ENCODE measurements at regions not wholly inside any gene's neighbourhood (a gene's known extent, or its start where the extent isn't known, plus 50 kb on each side); places are given as distances from the start of the nearest gene placed in this dataset.

DNA sequence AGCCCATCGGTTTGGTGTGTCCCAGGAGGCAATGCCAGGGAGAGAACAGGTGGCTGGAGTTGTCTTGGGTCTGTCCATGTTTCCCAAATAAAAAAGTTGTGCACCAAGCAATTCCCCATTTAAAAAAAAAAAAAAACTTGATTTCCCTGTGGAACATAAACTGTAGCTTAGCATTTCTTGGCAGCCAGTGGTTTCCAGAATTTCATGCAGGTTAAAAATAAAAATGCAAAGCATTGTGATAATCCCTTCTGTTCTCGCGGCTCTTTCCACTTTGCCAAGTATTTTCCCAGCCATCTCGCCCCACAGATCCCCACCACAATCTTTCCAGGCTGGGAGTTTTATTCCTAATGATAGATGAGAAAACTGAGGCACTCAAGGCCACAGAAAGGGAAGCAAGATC, 51.4 kb upstream of the MSX1 start:
- peaks cover 77% of the 10 kb centered on the region for H3K4me1 ChIP-seq
- H4K20me1 ChIP-seq = no peaks in the 10 kb centered on the region
- no peaks in the 10 kb centered on the region for H3K27me3 ChIP-seq
- H3K4me2 ChIP-seq = no peak overlapping the region
- H3K9ac ChIP-seq = no peak overlapping the region
- peaks cover 69% of the 10 kb centered on the region for H3K9me3 ChIP-seq
- no peak for TF ChIP-seq Cebpa-rat (IDR thresholded peaks at IDR 0.05)
- no peak overlapping the region for H3K4me3 ChIP-seq
- H3K27ac ChIP-seq = no peak overlapping the region
- no peaks in the 10 kb centered on the region for H3K36me3 ChIP-seq

DNA sequence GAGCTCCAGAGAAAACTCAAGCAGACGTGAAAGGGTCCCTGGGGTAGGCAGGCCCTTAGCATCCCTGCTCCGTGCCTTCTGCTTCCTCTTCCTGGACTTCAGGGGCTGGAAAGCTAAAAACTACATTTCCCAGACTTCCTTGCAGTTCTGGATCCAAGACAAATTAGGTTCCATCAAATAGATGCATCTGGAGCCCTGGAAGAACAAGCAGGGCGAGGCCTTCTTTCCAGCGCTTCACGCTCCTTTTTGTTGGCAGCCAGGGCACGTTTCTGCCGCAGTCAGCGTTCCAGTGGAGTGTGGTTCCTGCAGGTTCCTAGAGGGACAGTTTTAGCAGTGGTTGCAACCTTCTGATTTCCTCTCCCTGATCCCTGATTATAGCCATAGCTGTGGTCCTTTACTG, 53.6 kb upstream of the MSX1 start:
- no peak overlapping the region for H3K4me3 ChIP-seq

DNA sequence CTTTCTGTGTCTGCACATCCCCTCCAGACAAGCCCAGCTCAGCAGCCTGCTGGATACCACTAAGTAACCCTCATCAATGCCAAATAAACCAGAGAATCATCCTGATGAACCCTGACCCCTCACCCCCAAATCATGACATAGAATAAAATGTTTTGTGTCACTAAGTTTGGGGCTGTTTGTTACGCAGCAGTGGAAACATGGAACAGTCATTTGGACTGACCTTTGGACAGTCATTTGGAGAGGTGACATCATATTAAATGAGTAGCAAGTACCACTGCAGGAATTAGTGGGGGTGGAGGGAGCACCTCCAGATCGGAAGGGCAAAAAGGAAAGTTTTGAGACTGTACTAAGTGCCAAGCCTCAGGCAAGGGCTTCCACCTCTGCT, 55.6 kb upstream of the MSX1 start:
- TF ChIP-seq Cebpa-rat (IDR thresholded peaks at IDR 0.05) = no peak
- H3K36me3 ChIP-seq = no peaks in the 10 kb centered on the region
- H3K4me3 ChIP-seq = no peak overlapping the region
- H3K4me2 ChIP-seq = peak overlapping the region; percentile 68
- no peak overlapping the region for H3K9ac ChIP-seq
- no peak overlapping the region; the same call in 1 of the 2 replicates for H3K27ac ChIP-seq
- H3K9me3 ChIP-seq = peaks cover 48% of the 10 kb centered on the region
- H3K27me3 ChIP-seq = no peaks in the 10 kb centered on the region
- peaks cover 71% of the 10 kb centered on the region for H3K4me1 ChIP-seq
- H4K20me1 ChIP-seq = no peaks in the 10 kb centered on the region

More for the DNA sequence above, 53.6 kb upstream of the MSX1 start:
- peaks cover 77% of the 10 kb centered on the region for H3K4me1 ChIP-seq
- H3K36me3 ChIP-seq = no peaks in the 10 kb centered on the region
- H3K27ac ChIP-seq = peak overlapping the region; percentile 61; the same call in 1 of the 2 replicates
- no peak overlapping the region for H3K9ac ChIP-seq
- H3K4me2 ChIP-seq = peak overlapping the region; percentile 68
- no peaks in the 10 kb centered on the region for H3K27me3 ChIP-seq
- H3K9me3 ChIP-seq = peaks cover 56% of the 10 kb centered on the region
- TF ChIP-seq Cebpa-rat (IDR thresholded peaks at IDR 0.05) = no peak
- no peaks in the 10 kb centered on the region for H4K20me1 ChIP-seq

DNA sequence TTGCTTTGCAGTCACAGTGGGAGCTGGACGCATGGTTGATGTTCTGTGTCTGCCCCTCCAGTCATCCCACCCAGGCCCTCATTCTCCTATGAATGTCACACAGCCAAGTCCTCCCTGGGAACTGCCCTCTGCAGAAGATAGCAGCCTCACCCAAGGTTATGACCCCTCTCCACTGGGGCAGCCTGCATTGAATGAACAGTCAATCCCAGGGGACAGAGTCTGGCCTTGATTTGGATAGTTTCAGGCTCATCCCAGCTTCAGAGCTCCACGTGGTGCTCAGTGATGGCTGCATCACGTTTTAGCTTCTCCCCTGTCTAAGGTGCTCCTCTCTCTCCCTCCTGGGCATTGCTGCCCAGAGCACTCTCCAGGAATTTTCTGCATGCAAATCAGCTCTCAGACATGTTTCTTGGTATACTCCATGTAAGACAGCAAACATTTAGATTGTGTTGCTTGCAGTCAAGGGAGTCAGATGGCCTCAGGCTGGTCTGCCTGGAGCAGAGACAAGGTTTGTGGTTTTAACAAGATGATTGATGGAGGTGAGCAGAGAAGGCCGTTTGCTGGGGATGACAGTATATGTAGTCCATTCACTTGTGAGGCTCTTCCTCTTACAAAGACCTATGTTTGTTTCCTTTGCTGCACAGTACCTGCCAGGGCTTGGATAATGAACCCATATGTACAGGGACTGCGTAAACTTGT, 56.1 kb upstream of the MSX1 start:
- Histone ChIP-seq H3K9ac (no peak overlapping the region), H3K4me1 (peaks cover 71% of the 10 kb centered on the region), H3K27ac (peak overlapping the region; percentile 8; the same call in 1 of the 2 replicates), H4K20me1 (no peaks in the 10 kb centered on the region), H3K27me3 (no peaks in the 10 kb centered on the region), H3K36me3 (no peaks in the 10 kb centered on the region), H3K4me2 (peak overlapping the region; percentile 68), H3K9me3 (peaks cover 42% of the 10 kb centered on the region), H3K4me3 (no peak overlapping the region)
- no peak for TF ChIP-seq Cebpa-rat (IDR thresholded peaks at IDR 0.05)

DNA sequence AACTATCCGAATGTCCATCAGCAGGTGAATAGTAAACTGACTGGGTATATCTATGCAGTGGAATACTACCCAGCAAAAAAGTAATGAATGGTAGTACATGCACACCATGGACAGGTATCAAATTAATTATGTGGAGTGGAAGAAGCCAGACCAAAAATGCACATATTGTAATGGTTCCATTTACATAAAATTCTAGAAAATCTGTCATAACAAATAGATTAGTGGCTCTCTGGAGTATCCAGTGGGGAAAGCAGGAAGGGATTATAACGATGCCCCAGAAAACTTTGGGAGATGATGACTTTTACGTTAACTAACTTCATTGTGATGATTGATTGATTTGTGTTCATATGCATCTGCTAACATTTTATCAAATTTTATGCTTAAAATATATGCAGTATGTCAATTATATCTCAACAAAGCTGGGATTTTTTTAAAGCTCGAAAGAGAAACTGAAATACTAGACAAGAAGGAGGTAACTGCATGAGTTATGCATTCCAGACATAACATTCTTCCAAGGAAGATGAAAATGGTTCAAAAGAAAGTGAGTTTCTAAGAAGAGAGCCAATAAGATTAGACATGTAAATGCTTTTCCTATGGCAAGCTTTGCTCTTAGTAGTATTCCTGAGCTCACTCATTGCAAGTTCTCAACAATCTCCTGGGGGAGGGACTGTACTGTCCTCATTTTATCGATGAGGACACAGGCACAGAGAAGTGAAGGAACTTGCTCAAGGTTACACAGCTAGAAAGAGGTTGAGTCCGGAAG, 58.6 kb upstream of the MSX1 start:
- no peak overlapping the region for H3K9ac ChIP-seq
- no peak for TF ChIP-seq Cebpa-rat (IDR thresholded peaks at IDR 0.05)

DNA sequence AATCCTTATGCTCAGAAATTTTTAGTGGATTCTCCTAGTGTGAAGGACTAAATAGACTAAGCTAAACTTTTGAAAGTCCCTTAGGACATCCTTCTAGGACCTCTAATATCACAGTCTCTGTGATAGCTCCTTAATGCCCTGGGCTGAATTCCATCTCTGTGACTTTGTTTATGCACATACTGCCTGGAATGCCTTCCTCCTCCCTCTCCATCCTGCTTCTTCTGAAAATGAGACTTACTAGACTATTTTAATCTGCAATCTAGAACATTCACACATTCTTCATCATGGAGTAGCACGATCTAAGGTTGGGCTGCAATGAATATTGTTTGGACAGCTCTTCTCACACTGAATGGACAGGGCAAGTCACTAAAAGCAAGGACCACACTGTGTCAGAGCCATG, 65.0 kb upstream of the MSX1 start:
- TF ChIP-seq Cebpa-rat (IDR thresholded peaks at IDR 0.05) = no peak
- Histone ChIP-seq H3K9me3 (peaks cover 86% of the 10 kb centered on the region), H3K4me2 (no peak overlapping the region), H3K9ac (no peak overlapping the region), H4K20me1 (no peaks in the 10 kb centered on the region), H3K4me1 (peaks cover 13% of the 10 kb centered on the region), H3K4me3 (no peak overlapping the region), H3K36me3 (peaks cover 10% of the 10 kb centered on the region; the same call in 1 of the 2 replicates), H3K27ac (no peak overlapping the region), H3K27me3 (no peaks in the 10 kb centered on the region)

More for the DNA sequence above, 58.6 kb upstream of the MSX1 start:
- Histone ChIP-seq H3K27me3 (no peaks in the 10 kb centered on the region), H3K36me3 (0 out of 2 replicates have a peak, but pooled peaks cover 1% of the 10 kb centered on the region), H3K27ac (peak overlapping the region; percentile 1; the same call in 1 of the 2 replicates), H4K20me1 (no peaks in the 10 kb centered on the region), H3K4me1 (peaks cover 52% of the 10 kb centered on the region), H3K9me3 (peaks cover 47% of the 10 kb centered on the region), H3K4me2 (peak overlapping the region; percentile 68), H3K4me3 (no peak overlapping the region)

DNA sequence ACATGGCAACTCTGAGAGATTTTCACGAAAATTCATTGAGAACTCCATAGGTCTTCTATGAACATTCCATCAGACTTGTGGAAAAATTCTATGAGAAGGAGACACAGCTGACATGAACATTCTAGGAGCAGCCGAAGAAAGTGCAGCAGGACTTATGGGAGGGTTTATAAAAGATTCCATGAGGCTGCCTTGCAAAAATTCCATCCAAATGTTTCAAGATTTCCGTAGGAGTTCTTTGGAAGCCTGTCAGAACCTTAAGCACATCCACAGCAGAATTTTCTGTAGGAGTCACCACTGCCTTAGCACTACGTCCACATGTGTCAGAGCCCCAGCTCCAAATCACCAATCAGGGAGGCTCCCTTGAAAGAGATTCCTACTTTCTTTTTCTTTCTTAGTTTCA, 67.0 kb upstream of the MSX1 start:
- H3K4me3 ChIP-seq = no peak overlapping the region
- H3K36me3 ChIP-seq = peaks cover 23% of the 10 kb centered on the region
- no peak overlapping the region for H3K4me2 ChIP-seq
- peaks cover 21% of the 10 kb centered on the region for H3K4me1 ChIP-seq
- H3K27ac ChIP-seq = no peak overlapping the region
- peaks cover 99% of the 10 kb centered on the region for H3K9me3 ChIP-seq
- H3K27me3 ChIP-seq = no peaks in the 10 kb centered on the region
- no peak overlapping the region for H3K9ac ChIP-seq
- no peak for TF ChIP-seq Cebpa-rat (IDR thresholded peaks at IDR 0.05)
- no peaks in the 10 kb centered on the region for H4K20me1 ChIP-seq

DNA sequence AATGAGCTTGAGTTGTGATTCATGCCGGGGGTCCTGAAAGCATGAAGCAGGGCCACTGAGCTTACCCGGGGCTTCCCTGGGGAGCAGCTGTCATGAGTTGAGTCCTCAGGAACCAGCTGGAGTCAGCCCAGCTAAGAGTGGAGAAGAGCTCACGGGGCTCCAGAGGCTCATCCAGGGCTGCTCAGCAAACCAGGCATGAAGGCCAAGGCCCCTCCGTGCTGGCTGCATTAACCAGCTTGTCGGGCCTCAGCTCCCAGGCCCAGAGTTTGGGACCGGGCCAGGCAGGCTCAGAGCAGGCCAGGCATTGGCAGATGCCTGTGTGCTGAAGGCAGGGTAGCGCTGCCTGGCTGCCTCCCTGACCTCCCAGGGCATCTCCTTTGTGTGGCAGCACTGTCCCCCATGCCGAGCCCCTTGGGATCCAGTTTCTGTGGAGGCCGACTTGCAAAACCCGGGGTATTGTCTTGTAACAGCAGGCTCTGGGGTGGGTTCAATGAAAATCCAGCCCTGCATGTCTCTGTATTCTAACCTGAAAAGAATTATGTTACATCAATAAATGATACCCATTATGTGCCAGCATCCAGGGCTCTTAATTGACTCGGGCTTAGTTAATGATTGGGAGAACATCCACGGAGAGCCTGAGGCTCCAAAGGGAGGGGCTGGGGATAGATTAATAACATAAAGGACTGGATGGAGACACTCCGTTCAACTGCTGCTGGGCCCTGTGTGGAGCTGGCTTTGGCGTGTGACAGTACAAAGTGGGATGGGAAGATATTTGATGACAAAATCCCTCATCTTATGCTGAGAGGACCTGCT, 68.0 kb upstream of the MSX1 start:
- Histone ChIP-seq H3K4me1 (peaks cover 28% of the 10 kb centered on the region), H3K4me2 (peak overlapping the region; percentile 30; the same call in 1 of the 2 replicates), H3K9me3 (peaks cover 99% of the 10 kb centered on the region), H3K9ac (no peak overlapping the region), H4K20me1 (no peaks in the 10 kb centered on the region), H3K27ac (no peak overlapping the region), H3K4me3 (no peak overlapping the region), H3K36me3 (peaks cover 23% of the 10 kb centered on the region), H3K27me3 (no peaks in the 10 kb centered on the region)
- no peak for TF ChIP-seq Cebpa-rat (IDR thresholded peaks at IDR 0.05)

DNA sequence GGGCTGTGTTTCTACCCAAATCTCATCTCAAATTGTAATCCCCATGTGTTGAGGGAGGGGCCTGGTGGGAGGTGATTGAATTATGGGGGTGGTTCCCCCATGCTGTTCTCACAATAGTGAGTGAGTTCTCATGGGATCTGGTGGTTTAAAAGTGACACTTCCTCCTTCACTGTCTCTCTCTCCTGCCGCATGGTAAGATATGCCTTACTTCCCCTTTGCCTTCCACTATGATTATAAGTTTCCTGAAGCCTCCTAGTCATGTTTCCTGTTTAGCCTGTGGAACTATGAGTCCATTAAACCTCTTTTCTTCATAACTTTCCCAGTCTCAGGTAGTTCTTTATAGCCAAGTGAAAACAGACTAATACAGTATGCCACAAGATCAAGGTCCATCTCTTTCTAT, 70.0 kb upstream of the MSX1 start:
- Histone ChIP-seq H3K9me3 (peaks cover 93% of the 10 kb centered on the region), H3K36me3 (peaks cover 16% of the 10 kb centered on the region), H3K27me3 (no peaks in the 10 kb centered on the region), H3K27ac (no peak overlapping the region), H3K4me3 (no peak overlapping the region), H3K4me2 (0 out of 2 replicates have a peak overlapping the region, but pooled peaks have one; percentile 23), H3K9ac (no peak overlapping the region), H3K4me1 (peaks cover 28% of the 10 kb centered on the region), H4K20me1 (no peaks in the 10 kb centered on the region)
- TF ChIP-seq Cebpa-rat (IDR thresholded peaks at IDR 0.05) = no peak

All from BLaER1 (cell line).